ENCODE measurements at regions not wholly inside any gene's neighbourhood (a gene's known extent, or its start where the extent isn't known, plus 50 kb on each side); places are given as distances from the start of the nearest gene placed in this dataset.

- no peak overlapping the region for H3K27ac ChIP-seq (ENCODE audit: low read depth in 1 of 2, low read length in 2 of 2)
- no peak for DNase-seq (ENCODE audit: low spot score)
- TF ChIP-seq MAX (IDR thresholded peaks at IDR 0.05), result no peak
- TF ChIP-seq RAD21 (IDR thresholded peaks at IDR 0.05), result no peak
- no peak for TF ChIP-seq TAF1 (conservative IDR thresholded peaks at IDR 0.05)
- TF ChIP-seq YY1 (IDR thresholded peaks at IDR 0.05), result no peak
- no peak for TF ChIP-seq GABPA (IDR thresholded peaks at IDR 0.05 in 1 of 2, conservative IDR thresholded peaks at IDR 0.05 in 1 of 2)
- H3K4me1 ChIP-seq (ENCODE audit: control insufficient read depth in 4 of 4, insufficient read depth in 4 of 4, low read length in 3 of 4), result peaks cover 0 to 10% (median 7%) of the 10 kb centered on the region in 4 donors
- no peaks in the 10 kb centered on the region for H3K36me3 ChIP-seq (ENCODE audit: control insufficient read depth in 4 of 4, insufficient read depth in 3 of 4, low read depth in 1 of 4, low read length in 3 of 4)
- 85% methylated on average over 4 of the region's 4 CpGs for WGBS
- H3K9me3 ChIP-seq (ENCODE audit: control insufficient read depth in 4 of 4, low read length in 3 of 4), result no peaks in the 10 kb centered on the region
- no peak overlapping the region for H3K9ac ChIP-seq (ENCODE audit: low read depth in 1 of 2, low read length in 2 of 2)
- no peaks in the 10 kb centered on the region for H3K27me3 ChIP-seq (ENCODE audit: control insufficient read depth in 4 of 4, insufficient read depth in 4 of 4, low read length in 3 of 4)
- no peak overlapping the region for H3K4me3 ChIP-seq (ENCODE audit: low read depth in 1 of 3, low read length in 3 of 3)
These were observed 118.4 kb downstream of the COPRS start for GRCh38 chr17:31740611-31741082.

GRCh38 chr17:31738996-31739699, 119.9 kb downstream of the COPRS start:
- Histone ChIP-seq H3K36me3 (ENCODE audit: control insufficient read depth in 4 of 4, insufficient read depth in 3 of 4, low read depth in 1 of 4, low read length in 3 of 4) (no peaks in the 10 kb centered on the region), H3K4me3 (ENCODE audit: low read depth in 1 of 3, low read length in 3 of 3) (no peak overlapping the region), H3K27ac (ENCODE audit: low read depth in 1 of 2, low read length in 2 of 2) (no peak overlapping the region), H3K27me3 (ENCODE audit: control insufficient read depth in 4 of 4, insufficient read depth in 4 of 4, low read length in 3 of 4) (no peaks in the 10 kb centered on the region), H3K9ac (ENCODE audit: low read depth in 1 of 2, low read length in 2 of 2) (no peak overlapping the region), H3K9me3 (ENCODE audit: control insufficient read depth in 4 of 4, low read length in 3 of 4) (no peaks in the 10 kb centered on the region), H3K4me1 (ENCODE audit: control insufficient read depth in 4 of 4, insufficient read depth in 4 of 4, low read length in 3 of 4) (peaks cover 0 to 8% (median 6%) of the 10 kb centered on the region in 4 donors)
- TF ChIP-seq ZBTB33 (IDR thresholded peaks at IDR 0.05) (no peak), SP1 (IDR thresholded peaks at IDR 0.05) (no peak), JUND (IDR thresholded peaks at IDR 0.05) (no peak), REST (IDR thresholded peaks at IDR 0.05) (no peak), GABPA (IDR thresholded peaks at IDR 0.05 in 1 of 2, conservative IDR thresholded peaks at IDR 0.05 in 1 of 2) (no peak), ATF3 (IDR thresholded peaks at IDR 0.05) (no peak), EGR1 (IDR thresholded peaks at IDR 0.05; ENCODE audit: low read depth in 2 of 2) (no peak), CTCF (IDR thresholded peaks at IDR 0.05; ENCODE audit: low read depth, low read length, missing input control) (no peak), HNF4G (IDR thresholded peaks at IDR 0.05) (no peak), MAX (IDR thresholded peaks at IDR 0.05) (no peak), FOXA2 (IDR thresholded peaks at IDR 0.05) (no peak), NR2F2 (IDR thresholded peaks at IDR 0.05) (no peak), TAF1 (conservative IDR thresholded peaks at IDR 0.05) (no peak), FOXA1 (IDR thresholded peaks at IDR 0.05) (no peak), HNF4A (conservative IDR thresholded peaks at IDR 0.05) (no peak), RXRA (IDR thresholded peaks at IDR 0.05) (no peak), YY1 (IDR thresholded peaks at IDR 0.05) (no peak), RAD21 (IDR thresholded peaks at IDR 0.05) (no peak)
- 94% methylated on average over 2 of the region's 2 CpGs for WGBS
- DNase-seq (ENCODE audit: low spot score), result no peak

All from liver (tissue), 8 donors.